IMR-90 (cell line): ENCODE measurements at regions not wholly inside any gene's neighbourhood (a gene's known extent, or its start where the extent isn't known, plus 50 kb on each side); places are given as distances from the start of the nearest gene placed in this dataset.

Experiments used
- ATAC-seq: fragments of 200-7000 bp; cut with Tn5 transposase; 2 replicates; pipeline ENCODE4 v1.9.1; 2020; ENCODE audit warnings: low read depth, mild to moderate bottlenecking, moderate library complexity
- BruUV-seq: library from RNA; stranded (reverse); fragments of 400-500 nt; replicated peaks from 2 replicates; lab custom pipeline; 2021; lab: Mats Ljungman, UMichigan
- CTCF ChIA-PET: fragments of 300-600 bp; formaldehyde crosslinking; extraction: SDS; loops from one replicate; lab custom pipeline; 2021; ENCODE audit warnings: antibody characterized with exemption; lab: Yijun Ruan, JAX
- POLR2A ChIA-PET: fragments of 300-600 bp; sonication (Branson Sonifier 250); formaldehyde crosslinking; loops from one replicate; lab custom pipeline; 2022; ENCODE audit warnings: antibody characterized with exemption; ENCODE audit not compliant: unreplicated experiment; lab: Charles Lee
- DNase-seq: peaks from one replicate; pipeline ENCODE4 v3.0.0; 2013
- H2AFZ ChIP-seq: replicated peaks from 2 replicates; pipeline ENCODE3; 2013; ENCODE audit warnings: low read length, mild to moderate bottlenecking; ENCODE audit not compliant: poor library complexity
- H2AK5ac ChIP-seq: 2 replicates; pipeline ENCODE4 v1.6.1; 2013; ENCODE audit warnings: low read depth, low read length, inconsistent platforms
- H2AK9ac ChIP-seq: replicated peaks from 2 replicates; pipeline ENCODE3; 2013; ENCODE audit warnings: mild to moderate bottlenecking, low read depth, low read length, moderate library complexity; ENCODE audit not compliant: poor library complexity
- H2BK120ac ChIP-seq: 2 replicates; pipeline ENCODE4 v1.6.1; 2013; ENCODE audit warnings: low read depth, low read length, inconsistent platforms
- H2BK15ac ChIP-seq: 3 replicates; pipeline ENCODE4 v1.6.1; 2013; ENCODE audit warnings: low read depth, low read length, inconsistent platforms
- H2BK20ac ChIP-seq: 2 replicates; pipeline ENCODE4 v1.6.1; 2013; ENCODE audit warnings: low read depth, mild to moderate bottlenecking, inconsistent platforms, low read length, moderate library complexity
- H2BK5ac ChIP-seq: 2 replicates; pipeline ENCODE4 v1.6.1; 2013; ENCODE audit warnings: mild to moderate bottlenecking, low read depth, low read length, inconsistent platforms; ENCODE audit not compliant: poor library complexity, severe bottlenecking
- H3K14ac ChIP-seq: replicated peaks from 2 replicates; pipeline ENCODE4 v1.6.1; 2013; ENCODE audit warnings: low read depth, low read length, inconsistent platforms
- H3K18ac ChIP-seq: 2 replicates; pipeline ENCODE4 v1.6.1; 2013; ENCODE audit warnings: low read depth, low read length, control low read depth
- H3K23ac ChIP-seq: 2 replicates; pipeline ENCODE4 v1.6.1; 2013; ENCODE audit warnings: low read depth, low read length, inconsistent platforms
- H3K27ac ChIP-seq: 2 replicates; pipeline ENCODE4 v1.5.1; 2013; ENCODE audit warnings: mild to moderate bottlenecking, control low read depth, low read length; ENCODE audit not compliant: insufficient read depth
- H3K27me3 ChIP-seq: 2 replicates; pipeline ENCODE4 v1.6.1; 2013; ENCODE audit warnings: low read length; ENCODE audit not compliant: control insufficient read depth, insufficient read depth
- H3K36me3 ChIP-seq: 2 replicates; pipeline ENCODE4 v1.6.1; 2013; ENCODE audit warnings: low read length, mixed read lengths; ENCODE audit not compliant: control insufficient read depth, insufficient read depth
- H3K4ac ChIP-seq: 2 replicates; pipeline ENCODE4 v1.6.1; 2013; ENCODE audit warnings: low read depth, low read length, inconsistent platforms
- H3K4me1 ChIP-seq: 2 replicates; pipeline ENCODE4 v1.6.1; 2013; ENCODE audit warnings: low read length, mixed read lengths; ENCODE audit not compliant: control insufficient read depth, insufficient read depth
- H3K4me2 ChIP-seq: 2 replicates; pipeline ENCODE4 v1.6.1; 2013; ENCODE audit warnings: low read depth, mild to moderate bottlenecking, control low read depth, low read length, moderate library complexity
- H3K4me3 ChIP-seq: 2 replicates; pipeline ENCODE4 v1.5.1; 2013; ENCODE audit warnings: low read depth, mild to moderate bottlenecking, control low read depth, low read length, moderate library complexity; ENCODE audit not compliant: insufficient read depth
- H3K56ac ChIP-seq: 2 replicates; pipeline ENCODE4 v1.6.1; 2013; ENCODE audit warnings: low read length, inconsistent platforms; ENCODE audit not compliant: insufficient read depth; ENCODE audit errors: extremely low read depth
- H3K79me1 ChIP-seq, 2 experiments: 2 replicates each; pipeline ENCODE4 v1.6.1; 2013; ENCODE audit warnings: low read length in 2 of 2, inconsistent platforms in 1 of 2, low read depth in 1 of 2
- H3K9ac ChIP-seq: 2 replicates; pipeline ENCODE4 v1.6.1; 2013; ENCODE audit warnings: low read depth, low read length, control low read depth
- H3K9me1 ChIP-seq: 2 replicates; pipeline ENCODE4 v1.6.1; 2013; ENCODE audit warnings: low read length, inconsistent platforms; ENCODE audit not compliant: insufficient read depth
- H3K9me3 ChIP-seq: 2 replicates; pipeline ENCODE4 v1.6.1; 2013; ENCODE audit warnings: low read length; ENCODE audit not compliant: control insufficient read depth, insufficient read depth
- H4K20me1 ChIP-seq: 2 replicates; pipeline ENCODE4 v1.6.1; 2013; ENCODE audit warnings: low read length, inconsistent platforms; ENCODE audit not compliant: insufficient read depth
- H4K5ac ChIP-seq: 2 replicates; pipeline ENCODE4 v1.6.1; 2013; ENCODE audit warnings: mild to moderate bottlenecking, low read depth, low read length, control low read depth
- H4K8ac ChIP-seq, 2 experiments: 2 replicates each; pipeline ENCODE4 v1.6.1; 2013; ENCODE audit warnings: low read depth in 2 of 2, low read length in 2 of 2, control low read depth in 1 of 2, inconsistent platforms in 1 of 2
- H4K91ac ChIP-seq: 2 replicates; pipeline ENCODE4 v1.6.1; 2013; ENCODE audit warnings: low read depth, low read length, inconsistent platforms; ENCODE audit not compliant: insufficient read depth
- BHLHE40 ChIP-seq: fragments of 150-350 bp; IDR thresholded peaks from 2 replicates; pipeline ENCODE4 v1.6.1; 2016; ENCODE audit warnings: mild to moderate bottlenecking, low read depth, low read length
- CEBPB ChIP-seq: IDR thresholded peaks from 2 replicates; pipeline ENCODE4 v1.6.1; 2012; ENCODE audit warnings: low read depth, low read length, improper control_type of control experiment
- CHD1 ChIP-seq: IDR thresholded peaks from 2 replicates; pipeline ENCODE4 v1.6.1; 2012; ENCODE audit warnings: low read depth, low read length, improper control_type of control experiment
- CTCF ChIP-seq: conservative IDR thresholded peaks from 2 replicates; pipeline ENCODE4 v1.5.1; 2012; ENCODE audit warnings: mild to moderate bottlenecking, low read depth, low read length, improper control_type of control experiment
- ELK1 ChIP-seq: fragments of 150-350 bp; IDR thresholded peaks from 2 replicates; pipeline ENCODE4 v1.6.1; 2016; ENCODE audit warnings: low read depth, mild to moderate bottlenecking, low read length, moderate library complexity, borderline replicate concordance
- FOS ChIP-seq: fragments of 150-350 bp; IDR thresholded peaks from 2 replicates; pipeline ENCODE4 v1.6.1; 2016; ENCODE audit warnings: low read depth, low read length
- MAFK ChIP-seq: IDR thresholded peaks from 2 replicates; pipeline ENCODE4 v1.6.1; 2012; ENCODE audit warnings: low read depth, low read length, improper control_type of control experiment
- MAZ ChIP-seq: IDR thresholded peaks from 2 replicates; pipeline ENCODE4 v1.6.1; 2012; ENCODE audit warnings: low read depth, mild to moderate bottlenecking, low read length, improper control_type of control experiment, moderate library complexity, borderline replicate concordance
- MXI1 ChIP-seq: IDR thresholded peaks from 2 replicates; pipeline ENCODE4 v1.6.1; 2012; ENCODE audit warnings: low read depth, mild to moderate bottlenecking, low read length, moderate library complexity, borderline replicate concordance
- NFE2L2 ChIP-seq: fragments of 150-350 bp; IDR thresholded peaks from 2 replicates; pipeline ENCODE4 v1.6.1; 2016; ENCODE audit warnings: low read depth, mild to moderate bottlenecking, low read length
- POLR2A ChIP-seq: IDR thresholded peaks from 2 replicates; pipeline ENCODE4 v1.6.1; 2012; ENCODE audit warnings: mild to moderate bottlenecking, low read depth, low read length
- RAD21 ChIP-seq: IDR thresholded peaks from 2 replicates; pipeline ENCODE4 v1.6.1; 2012; ENCODE audit warnings: low read length, improper control_type of control experiment
- RCOR1 ChIP-seq: IDR thresholded peaks from 2 replicates; pipeline ENCODE4 v1.6.1; 2012; ENCODE audit warnings: mild to moderate bottlenecking, low read length, improper control_type of control experiment; ENCODE audit not compliant: insufficient replicate concordance
- RFX5 ChIP-seq: IDR thresholded peaks from 2 replicates; pipeline ENCODE4 v1.8.0; 2012; ENCODE audit warnings: low read depth, mild to moderate bottlenecking, low read length, moderate library complexity
- SMC3 ChIP-seq: fragments of 150-350 bp; IDR thresholded peaks from 2 replicates; pipeline ENCODE4 v1.6.1; 2016; ENCODE audit warnings: low read depth, mild to moderate bottlenecking, antibody characterized with exemption, low read length, moderate library complexity
- USF2 ChIP-seq: fragments of 150-350 bp; IDR thresholded peaks from 2 replicates; pipeline ENCODE4 v1.6.1; 2017; ENCODE audit warnings: mild to moderate bottlenecking, antibody characterized with exemption, low read length, low read depth
- WGBS, 2 experiments: methylation state at CpG; one replicate each; pipeline versions ENCODE4 v1.1.5 to v1.1.7; 2013; ENCODE audit warnings: missing lambda C conversion rate in 2 of 2; ENCODE audit not compliant: insufficient read length in 1 of 2; ENCODE audit errors: extremely low coverage in 2 of 2; 5-methylcytosine and 5-hydroxymethylcytosine counted together
- dilution Hi-C: fragments of 300-500 bp; cut with HindIII; formaldehyde crosslinking; loops from one replicate; pipeline ENCODE4 v1.14.3; 2018; ENCODE audit warnings: low sequenced_read_pairs; ENCODE audit not compliant: unreplicated experiment
- in situ Hi-C: fragments of 300-500 bp; cut with MboI; formaldehyde crosslinking; loops from 3 replicates; pipeline ENCODE4 v1.14.3; 2019; ENCODE audit warnings: low sequenced_read_pairs, inconsistent platforms, mixed read lengths
- intact Hi-C: fragments of 100-400 bp; cut with micrococcal nuclease; formaldehyde crosslinking; loops from 2 replicates; pipeline ENCODE4 v1.10.0; 2022

DNA sequence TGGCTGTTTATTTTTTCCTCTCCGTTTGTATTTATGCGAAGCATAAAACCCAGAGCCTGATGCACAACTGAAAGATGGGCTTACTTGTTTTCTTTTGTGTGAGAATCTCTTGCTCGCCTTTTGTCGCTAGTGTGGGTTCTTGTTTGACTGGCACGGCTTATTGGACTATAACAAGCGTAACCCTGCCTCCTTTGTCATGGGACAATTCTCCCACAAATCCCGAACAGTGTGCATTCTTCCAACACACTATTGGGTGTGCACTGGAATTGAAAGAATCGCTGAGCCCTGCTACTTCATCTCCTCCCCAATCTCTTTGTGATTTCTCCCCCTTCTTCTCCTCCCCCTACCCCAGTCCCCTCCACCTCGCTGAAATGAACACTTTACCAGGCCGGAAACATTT lies 110.8 kb downstream of the ZIC5 start:
- ATAC-seq (no peak), DNase-seq (no peak)
- in situ Hi-C loops (no loop called here), dilution Hi-C loops (no loop called here), intact Hi-C loops (no loop called here)
- Histone ChIP-seq H3K56ac (no peak overlapping the region), H4K8ac (no peak overlapping the region), H4K5ac (no peak overlapping the region), H3K14ac (no peak overlapping the region), H3K18ac (no peak overlapping the region), H3K79me1 (no peaks in the 10 kb centered on the region), H2BK120ac (no peak overlapping the region), H3K4me3 (no peak overlapping the region), H3K27me3 (peaks cover 7% of the 10 kb centered on the region), H3K4me1 (no peaks in the 10 kb centered on the region), H2BK20ac (no peak overlapping the region), H4K91ac (no peak overlapping the region), H3K4ac (no peak overlapping the region), H3K27ac (no peak overlapping the region), H3K23ac (no peak overlapping the region), H3K36me3 (no peaks in the 10 kb centered on the region), H3K4me2 (no peak overlapping the region), H3K9ac (no peak overlapping the region), H3K9me1 (no peaks in the 10 kb centered on the region), H2AK9ac (no peak overlapping the region), H2AFZ (no peak overlapping the region), H2BK15ac (no peak overlapping the region), H2AK5ac (no peak overlapping the region), H2BK5ac (no peak overlapping the region), H3K9me3 (no peaks in the 10 kb centered on the region), H4K20me1 (no peaks in the 10 kb centered on the region)
- no TSS peak for BruUV-seq
- CTCF ChIA-PET: no interaction called here
- POLR2A ChIA-PET: no interaction called here
- TF ChIP-seq FOS (no peak), CTCF (no peak), MXI1 (no peak), ELK1 (no peak), RCOR1 (no peak), USF2 (no peak), POLR2A (no peak), BHLHE40 (no peak), MAFK (no peak), CEBPB (no peak), CHD1 (no peak), MAZ (no peak), NFE2L2 (no peak), RFX5 (no peak), RAD21 (no peak), SMC3 (no peak)
- no CpG with 5 or more reads among the region's 10 CpGs for WGBS, 2 experiments
